Subcutaneous abdominal adipose tissue (tissue), 5 donors: ENCODE measurements at regions not wholly inside any gene's neighbourhood (a gene's known extent, or its start where the extent isn't known, plus 50 kb on each side); places are given as distances from the start of the nearest gene placed in this dataset.

Source experiments
- H3K27ac ChIP-seq: one replicate; pipeline ENCODE4 v1.7.0; 2013; ENCODE audit warnings: low read depth, mild to moderate bottlenecking, inconsistent platforms, low read length, moderate library complexity
- H3K27me3 ChIP-seq, 5 donors: one replicate each; pipeline ENCODE4 v1.7.0; 2013; ENCODE audit warnings: low read length in 5 of 5, inconsistent platforms in 1 of 5; ENCODE audit not compliant: control insufficient read depth in 5 of 5, insufficient read depth in 4 of 5
- H3K36me3 ChIP-seq, 5 donors: one replicate each; pipeline ENCODE4 v1.7.0; 2013; ENCODE audit warnings: low read length in 5 of 5; ENCODE audit not compliant: control insufficient read depth in 5 of 5, insufficient read depth in 5 of 5
- H3K4me1 ChIP-seq, 5 donors: one replicate each; pipeline ENCODE4 v1.7.0; 2013; ENCODE audit warnings: low read length in 5 of 5, mild to moderate bottlenecking in 3 of 5, moderate library complexity in 1 of 5; ENCODE audit not compliant: control insufficient read depth in 5 of 5, insufficient read depth in 5 of 5
- H3K4me3 ChIP-seq, 5 donors: one replicate each; pipeline ENCODE4 v1.7.0; 2013; ENCODE audit warnings: low read length in 5 of 5, low read depth in 1 of 5
- H3K9ac ChIP-seq, 5 donors: one replicate each; pipeline ENCODE4 v1.7.0; 2013; ENCODE audit warnings: low read length in 5 of 5, mild to moderate bottlenecking in 4 of 5, moderate library complexity in 3 of 5
- H3K9me3 ChIP-seq, 5 donors: one replicate each; pipeline ENCODE4 v1.7.0; 2013; ENCODE audit warnings: low read length in 5 of 5; ENCODE audit not compliant: control insufficient read depth in 5 of 5
- donor health status: healthy.
- donor health status: healthy.
- donor health status: healthy.
- donor health status: healthy.
- donor health status: healthy.

DNA sequence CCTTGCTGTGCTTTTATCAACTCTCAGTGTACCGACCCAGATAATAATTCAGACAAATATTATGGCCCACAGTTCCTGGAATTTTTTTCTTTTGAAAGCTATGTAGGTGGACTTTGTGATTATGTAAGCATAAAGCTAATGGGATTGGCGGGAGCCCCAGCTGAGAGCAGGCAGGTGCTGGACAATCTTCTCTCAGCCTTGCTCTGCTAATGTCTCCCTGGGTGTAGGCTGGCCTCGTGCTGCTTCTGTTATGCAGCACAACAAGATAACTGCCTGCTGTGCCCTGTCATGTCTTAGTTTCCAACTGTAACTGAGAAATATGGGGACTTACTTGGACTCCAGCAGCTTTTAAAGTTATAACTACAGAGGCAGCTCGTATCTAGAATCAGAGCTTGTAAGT is 415.0 kb downstream of the PDCD6IP start:
- no peak overlapping the region for H3K4me3 ChIP-seq
- H3K4me1 ChIP-seq: peaks cover 0 to 7% (median 7%) of the 10 kb centered on the region in 5 donors
- H3K27me3 ChIP-seq: no peaks in the 10 kb centered on the region
- H3K9me3 ChIP-seq: no peaks in the 10 kb centered on the region
- no peaks in the 10 kb centered on the region for H3K36me3 ChIP-seq
- no peak overlapping the region for H3K9ac ChIP-seq
- H3K27ac ChIP-seq: no peak overlapping the region

- no peak overlapping the region for H3K27ac ChIP-seq
- no peaks in the 10 kb centered on the region for H3K9me3 ChIP-seq
These were observed 418.4 kb downstream of the PDCD6IP start for GRCh38 chr3:34216711-34217335.

GRCh38 chr3:34218706-34219385 is 420.4 kb downstream of the PDCD6IP start:
- Histone ChIP-seq H3K4me3 (no peak overlapping the region), H3K36me3 (no peaks in the 10 kb centered on the region), H3K27ac (no peak overlapping the region), H3K9ac (no peak overlapping the region), H3K4me1 (peaks cover 0 to 4% (median 0%) of the 10 kb centered on the region in 5 donors), H3K9me3 (no peaks in the 10 kb centered on the region), H3K27me3 (no peaks in the 10 kb centered on the region)

More at GRCh38 chr3:34216711-34217335, 418.4 kb downstream of the PDCD6IP start:
- H3K9ac ChIP-seq: no peak overlapping the region
- H3K27me3 ChIP-seq: no peaks in the 10 kb centered on the region
- no peaks in the 10 kb centered on the region for H3K36me3 ChIP-seq
- peaks cover 0 to 7% (median 7%) of the 10 kb centered on the region in 5 donors for H3K4me1 ChIP-seq
- H3K4me3 ChIP-seq: no peak overlapping the region

DNA sequence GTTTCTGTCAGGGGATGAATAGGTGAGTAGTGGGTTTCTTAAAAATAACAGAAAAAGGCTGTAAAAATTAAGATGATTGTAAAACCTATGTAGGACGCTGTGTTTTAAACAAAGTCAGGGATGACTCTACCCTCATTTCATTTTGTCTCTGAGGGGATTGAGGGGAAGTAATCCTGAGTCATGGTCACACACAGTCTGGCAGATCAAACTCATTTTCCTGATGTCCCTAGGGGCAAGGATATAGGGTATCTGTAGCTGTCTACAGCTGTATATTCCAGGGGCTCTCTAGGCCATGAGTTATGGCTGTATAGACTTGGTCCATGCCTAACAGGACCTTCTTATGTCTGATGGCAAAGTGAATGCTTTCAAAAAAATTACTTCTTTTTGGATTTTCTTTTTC is 421.1 kb downstream of the PDCD6IP start:
- H3K27me3 ChIP-seq: no peaks in the 10 kb centered on the region
- no peak overlapping the region for H3K4me3 ChIP-seq
- H3K9me3 ChIP-seq: no peaks in the 10 kb centered on the region
- H3K27ac ChIP-seq: no peak overlapping the region
- H3K4me1 ChIP-seq: peaks cover 0 to 4% (median 0%) of the 10 kb centered on the region in 5 donors
- H3K36me3 ChIP-seq: no peaks in the 10 kb centered on the region
- H3K9ac ChIP-seq: no peak overlapping the region

GRCh38 chr3:34225821-34226366 is 427.5 kb downstream of the PDCD6IP start:
- Histone ChIP-seq H3K9ac (no peak overlapping the region), H3K27me3 (no peaks in the 10 kb centered on the region), H3K4me3 (no peak overlapping the region)

GRCh38 chr3:34229876-34230275 is 431.4 kb downstream of the PDCD6IP start:
- no peaks in the 10 kb centered on the region for H3K27me3 ChIP-seq
- no peak overlapping the region for H3K4me3 ChIP-seq
- H3K9me3 ChIP-seq: no peaks in the 10 kb centered on the region
- no peaks in the 10 kb centered on the region for H3K36me3 ChIP-seq
- H3K27ac ChIP-seq: no peak overlapping the region
- H3K4me1 ChIP-seq: no peaks in the 10 kb centered on the region
- H3K9ac ChIP-seq: no peak overlapping the region

More at GRCh38 chr3:34225821-34226366, 427.5 kb downstream of the PDCD6IP start:
- Histone ChIP-seq H3K9me3 (no peaks in the 10 kb centered on the region), H3K36me3 (no peaks in the 10 kb centered on the region), H3K27ac (no peak overlapping the region), H3K4me1 (no peaks in the 10 kb centered on the region)

DNA sequence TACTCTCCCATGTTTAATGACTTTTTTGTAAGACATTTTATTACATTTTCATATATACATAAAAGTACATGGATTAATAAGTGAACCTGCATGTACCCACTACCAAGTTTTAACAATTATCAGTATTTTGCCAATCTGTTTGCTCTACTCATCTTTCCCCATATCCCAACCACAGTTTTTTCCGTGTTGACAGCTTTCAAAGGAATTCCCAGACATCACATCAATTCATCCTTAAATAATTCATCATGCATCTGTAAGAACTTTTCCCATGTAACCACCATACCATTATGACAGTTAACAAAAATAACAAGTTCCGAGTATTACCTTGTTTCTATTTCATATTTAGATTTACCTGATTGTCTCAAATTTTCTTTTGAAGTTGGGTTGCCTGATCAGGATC is 436.7 kb downstream of the PDCD6IP start:
- no peaks in the 10 kb centered on the region for H3K9me3 ChIP-seq
- no peak overlapping the region for H3K27ac ChIP-seq
- H3K4me1 ChIP-seq: no peaks in the 10 kb centered on the region
- H3K27me3 ChIP-seq: no peaks in the 10 kb centered on the region
- H3K36me3 ChIP-seq: no peaks in the 10 kb centered on the region
- H3K9ac ChIP-seq: no peak overlapping the region
- no peak overlapping the region for H3K4me3 ChIP-seq

GRCh38 chr3:34237946-34238345 is 439.5 kb downstream of the PDCD6IP start:
- no peaks in the 10 kb centered on the region for H3K4me1 ChIP-seq
- H3K27ac ChIP-seq: no peak overlapping the region
- no peak overlapping the region for H3K4me3 ChIP-seq
- H3K9me3 ChIP-seq: no peaks in the 10 kb centered on the region
- H3K36me3 ChIP-seq: no peaks in the 10 kb centered on the region
- H3K9ac ChIP-seq: no peak overlapping the region
- H3K27me3 ChIP-seq: no peaks in the 10 kb centered on the region

GRCh38 chr3:34238407-34238806 is 440.0 kb downstream of the PDCD6IP start:
- Histone ChIP-seq H3K4me1 (no peaks in the 10 kb centered on the region), H3K36me3 (no peaks in the 10 kb centered on the region), H3K27ac (no peak overlapping the region), H3K9ac (no peak overlapping the region), H3K9me3 (no peaks in the 10 kb centered on the region), H3K4me3 (no peak overlapping the region), H3K27me3 (no peaks in the 10 kb centered on the region)

- Histone ChIP-seq H3K27me3 (no peaks in the 10 kb centered on the region), H3K36me3 (no peaks in the 10 kb centered on the region), H3K9me3 (no peaks in the 10 kb centered on the region), H3K4me1 (no peaks in the 10 kb centered on the region), H3K27ac (no peak overlapping the region), H3K4me3 (no peak overlapping the region), H3K9ac (no peak overlapping the region)
These were observed 440.9 kb downstream of the PDCD6IP start for GRCh38 chr3:34239287-34239686.
